ENCODE measurements at regions not wholly inside any gene's neighbourhood (a gene's known extent, or its start where the extent isn't known, plus 50 kb on each side); places are given as distances from the start of the nearest gene placed in this dataset.

GRCh38 chr12:45572114-45572513 lies 157.4 kb upstream of the ARID2 start:
- TF ChIP-seq CTCF (IDR thresholded peaks at IDR 0.05; ENCODE audit: low read depth, low read length) (no peak), EZH2phosphoT487 (IDR thresholded peaks at IDR 0.05; ENCODE audit: low read depth) (no peak)
- peaks cover 19% of the 10 kb centered on the region for H3K4me1 ChIP-seq (ENCODE audit: low read length)
- no peak overlapping the region for H3K27ac ChIP-seq (ENCODE audit: low read length)
- peaks cover 33% of the 10 kb centered on the region for H3K27me3 ChIP-seq (ENCODE audit: low read depth, low read length)
- no peaks in the 10 kb centered on the region for H4K20me1 ChIP-seq (ENCODE audit: insufficient read depth, low read length)
- H3K4me2 ChIP-seq (ENCODE audit: low read length) = no peak overlapping the region
- H3K36me3 ChIP-seq (replicated peaks; ENCODE audit: low read depth, low read length) = no peaks in the 10 kb centered on the region
- no peaks in the 10 kb centered on the region for H3K79me2 ChIP-seq (ENCODE audit: low read length)
- H3K4me3 ChIP-seq (ENCODE audit: low read length) = no peak overlapping the region
- no peaks in the 10 kb centered on the region for H3K9me3 ChIP-seq (ENCODE audit: insufficient read depth, low read length)
- no peak overlapping the region for H2AFZ ChIP-seq (ENCODE audit: low read depth, low read length)
- no peak overlapping the region for H3K9ac ChIP-seq (ENCODE audit: low read length)

GRCh38 chr12:45575417-45575816 lies 154.1 kb upstream of the ARID2 start:
- no peak overlapping the region for H2AFZ ChIP-seq (ENCODE audit: low read depth, low read length)
- H3K9ac ChIP-seq (ENCODE audit: low read length) = no peak overlapping the region
- H3K27ac ChIP-seq (ENCODE audit: low read length) = no peak overlapping the region
- no peak overlapping the region for H3K4me3 ChIP-seq (ENCODE audit: low read length)
- H3K4me2 ChIP-seq (ENCODE audit: low read length) = peak overlapping the region; percentile 51
- no peaks in the 10 kb centered on the region for H3K79me2 ChIP-seq (ENCODE audit: low read length)
- H3K4me1 ChIP-seq (ENCODE audit: low read length) = peaks cover 32% of the 10 kb centered on the region
- no peak for TF ChIP-seq EZH2phosphoT487 (IDR thresholded peaks at IDR 0.05; ENCODE audit: low read depth)
- no peak for TF ChIP-seq CTCF (IDR thresholded peaks at IDR 0.05; ENCODE audit: low read depth, low read length)
- 0 out of 2 replicates have a peak, but pooled peaks cover 3% of the 10 kb centered on the region for H4K20me1 ChIP-seq (ENCODE audit: insufficient read depth, low read length)
- H3K9me3 ChIP-seq (ENCODE audit: insufficient read depth, low read length) = no peaks in the 10 kb centered on the region
- no peaks in the 10 kb centered on the region for H3K36me3 ChIP-seq (replicated peaks; ENCODE audit: low read depth, low read length)
- peaks cover 28% of the 10 kb centered on the region for H3K27me3 ChIP-seq (ENCODE audit: low read depth, low read length)

DNA sequence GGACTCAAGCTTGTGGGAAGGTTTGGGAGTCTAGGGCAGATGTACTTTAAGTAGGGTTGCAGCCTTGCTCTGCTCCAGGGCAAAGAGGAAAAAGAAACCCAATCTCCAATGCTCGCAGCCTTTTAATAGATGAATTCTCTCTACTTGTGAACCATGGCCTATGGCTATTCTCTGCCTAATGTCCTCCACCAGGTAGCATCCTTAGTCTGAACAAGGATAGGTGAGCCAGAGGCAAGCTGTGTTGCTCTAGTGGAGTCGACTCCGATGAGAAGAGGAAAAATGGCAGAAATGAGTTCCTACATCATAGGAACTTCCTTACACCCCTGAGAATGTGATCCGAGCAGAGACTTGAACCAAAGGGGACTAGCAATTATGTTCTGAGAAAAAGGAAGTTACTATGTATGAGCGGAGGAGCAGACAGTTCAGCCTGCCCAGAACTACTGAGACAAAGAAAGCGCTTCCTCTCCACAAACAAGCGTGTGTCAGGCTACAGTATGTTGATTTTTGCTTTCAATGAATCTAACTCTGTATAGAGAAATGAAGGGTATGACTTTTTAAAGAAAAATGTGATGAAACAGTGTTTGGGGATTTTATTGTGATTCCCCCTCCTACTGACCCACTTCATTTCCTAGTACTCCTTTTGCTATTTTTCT lies 153.6 kb upstream of the ARID2 start:
- H2AFZ ChIP-seq (ENCODE audit: low read depth, low read length) = no peak overlapping the region
- peak overlapping the region; percentile 51 for H3K4me2 ChIP-seq (ENCODE audit: low read length)
- H3K27ac ChIP-seq (ENCODE audit: low read length) = no peak overlapping the region
- 0 out of 2 replicates have a peak, but pooled peaks cover 3% of the 10 kb centered on the region for H4K20me1 ChIP-seq (ENCODE audit: insufficient read depth, low read length)
- TF ChIP-seq EZH2phosphoT487 (IDR thresholded peaks at IDR 0.05; ENCODE audit: low read depth) (no peak), CTCF (IDR thresholded peaks at IDR 0.05; ENCODE audit: low read depth, low read length) (no peak)
- H3K4me1 ChIP-seq (ENCODE audit: low read length) = peaks cover 32% of the 10 kb centered on the region
- H3K79me2 ChIP-seq (ENCODE audit: low read length) = no peaks in the 10 kb centered on the region
- H3K36me3 ChIP-seq (replicated peaks; ENCODE audit: low read depth, low read length) = no peaks in the 10 kb centered on the region
- H3K4me3 ChIP-seq (ENCODE audit: low read length) = no peak overlapping the region
- no peak overlapping the region for H3K9ac ChIP-seq (ENCODE audit: low read length)
- H3K9me3 ChIP-seq (ENCODE audit: insufficient read depth, low read length) = no peaks in the 10 kb centered on the region
- H3K27me3 ChIP-seq (ENCODE audit: low read depth, low read length) = peaks cover 27% of the 10 kb centered on the region

GRCh38 chr12:45577844-45578399 lies 151.6 kb upstream of the ARID2 start:
- Histone ChIP-seq H3K79me2 (ENCODE audit: low read length) (no peaks in the 10 kb centered on the region), H3K27me3 (ENCODE audit: low read depth, low read length) (peaks cover 27% of the 10 kb centered on the region), H4K20me1 (ENCODE audit: insufficient read depth, low read length) (0 out of 2 replicates have a peak, but pooled peaks cover 3% of the 10 kb centered on the region), H3K4me2 (ENCODE audit: low read length) (0 out of 2 replicates have a peak overlapping the region, but pooled peaks have one; percentile 10), H3K9me3 (ENCODE audit: insufficient read depth, low read length) (no peaks in the 10 kb centered on the region), H2AFZ (ENCODE audit: low read depth, low read length) (no peak overlapping the region), H3K36me3 (replicated peaks; ENCODE audit: low read depth, low read length) (no peaks in the 10 kb centered on the region), H3K27ac (ENCODE audit: low read length) (no peak overlapping the region), H3K9ac (ENCODE audit: low read length) (no peak overlapping the region), H3K4me3 (ENCODE audit: low read length) (no peak overlapping the region), H3K4me1 (ENCODE audit: low read length) (peaks cover 32% of the 10 kb centered on the region)
- TF ChIP-seq EZH2phosphoT487 (IDR thresholded peaks at IDR 0.05; ENCODE audit: low read depth) (no peak), CTCF (IDR thresholded peaks at IDR 0.05; ENCODE audit: low read depth, low read length) (no peak)
